Activated naive CD8-positive, alpha-beta T cell (primary cell): ENCODE measurements at regions not wholly inside any gene's neighbourhood (a gene's known extent, or its start where the extent isn't known, plus 50 kb on each side); places are given as distances from the start of the nearest gene placed in this dataset.

Experiments used
- H3K27ac Mint-ChIP-seq: one replicate; pipeline ENCODE4 v1.8.0; 2021; ENCODE audit warnings: mixed read lengths
- H3K27me3 Mint-ChIP-seq: one replicate; pipeline ENCODE4 v1.8.0; 2021; ENCODE audit warnings: mixed read lengths
- H3K36me3 Mint-ChIP-seq: one replicate; pipeline ENCODE4 v1.8.0; 2021; ENCODE audit warnings: mixed read lengths
- H3K4me1 Mint-ChIP-seq: one replicate; pipeline ENCODE4 v1.8.0; 2021; ENCODE audit warnings: low read depth, mixed read lengths
- H3K4me3 Mint-ChIP-seq: one replicate; pipeline ENCODE4 v1.8.0; 2021; ENCODE audit warnings: mild to moderate bottlenecking, mixed read lengths
- H3K9me3 Mint-ChIP-seq: one replicate; pipeline ENCODE4 v1.8.0; 2021; ENCODE audit warnings: low read depth, mixed read lengths

- Mint-ChIP-seq H3K27ac (no peak overlapping the region), H3K36me3 (no peaks in the 10 kb centered on the region), H3K4me1 (no peaks in the 10 kb centered on the region), H3K9me3 (no peaks in the 10 kb centered on the region), H3K4me3 (no peak overlapping the region), H3K27me3 (peaks cover 5% of the 10 kb centered on the region)
Measured at GRCh38 chr17:79680318-79680695, 50.4 kb upstream of the ENPP7 start.

GRCh38 chr17:79679631-79680317, 51.0 kb upstream of the ENPP7 start:
- H3K4me3 Mint-ChIP-seq, result no peak overlapping the region
- no peak overlapping the region for H3K27ac Mint-ChIP-seq
- H3K9me3 Mint-ChIP-seq, result no peaks in the 10 kb centered on the region
- no peaks in the 10 kb centered on the region for H3K4me1 Mint-ChIP-seq
- peaks cover 5% of the 10 kb centered on the region for H3K27me3 Mint-ChIP-seq
- H3K36me3 Mint-ChIP-seq, result no peaks in the 10 kb centered on the region

- Mint-ChIP-seq H3K27ac (no peak overlapping the region), H3K4me3 (no peak overlapping the region), H3K9me3 (peaks cover 2% of the 10 kb centered on the region), H3K4me1 (no peaks in the 10 kb centered on the region), H3K27me3 (peaks cover 6% of the 10 kb centered on the region), H3K36me3 (peaks cover under 1% of the 10 kb centered on the region)
Measured at GRCh38 chr17:79678736-79679255, 51.9 kb upstream of the ENPP7 start.

- peaks cover 5% of the 10 kb centered on the region for H3K36me3 Mint-ChIP-seq
- peaks cover 9% of the 10 kb centered on the region for H3K27me3 Mint-ChIP-seq
- no peaks in the 10 kb centered on the region for H3K4me1 Mint-ChIP-seq
- H3K27ac Mint-ChIP-seq, result no peak overlapping the region
- peaks cover 7% of the 10 kb centered on the region for H3K9me3 Mint-ChIP-seq
- H3K4me3 Mint-ChIP-seq, result no peak overlapping the region
Measured at GRCh38 chr17:79678091-79678735, 52.5 kb upstream of the ENPP7 start.

GRCh38 chr17:79677646-79678045, 53.1 kb upstream of the ENPP7 start:
- H3K27me3 Mint-ChIP-seq, result peaks cover 9% of the 10 kb centered on the region

GRCh38 chr17:79676796-79677195, 53.9 kb upstream of the ENPP7 start:
- Mint-ChIP-seq H3K27me3 (peaks cover 12% of the 10 kb centered on the region), H3K4me1 (no peaks in the 10 kb centered on the region), H3K27ac (no peak overlapping the region), H3K36me3 (peaks cover 5% of the 10 kb centered on the region), H3K4me3 (no peak overlapping the region), H3K9me3 (peaks cover 9% of the 10 kb centered on the region)

More at GRCh38 chr17:79677646-79678045, 53.1 kb upstream of the ENPP7 start:
- Mint-ChIP-seq H3K27ac (no peak overlapping the region), H3K9me3 (peaks cover 9% of the 10 kb centered on the region), H3K4me3 (no peak overlapping the region), H3K36me3 (peaks cover 5% of the 10 kb centered on the region), H3K4me1 (no peaks in the 10 kb centered on the region)

- H3K36me3 Mint-ChIP-seq, result peaks cover 5% of the 10 kb centered on the region
- H3K4me3 Mint-ChIP-seq, result no peak overlapping the region
- H3K4me1 Mint-ChIP-seq, result no peaks in the 10 kb centered on the region
- peaks cover 9% of the 10 kb centered on the region for H3K9me3 Mint-ChIP-seq
- H3K27me3 Mint-ChIP-seq, result peaks cover 10% of the 10 kb centered on the region
- H3K27ac Mint-ChIP-seq, result no peak overlapping the region
Measured at GRCh38 chr17:79675413-79675725, 55.4 kb upstream of the ENPP7 start.

- Mint-ChIP-seq H3K36me3 (peaks cover 5% of the 10 kb centered on the region), H3K27me3 (peaks cover 7% of the 10 kb centered on the region), H3K27ac (no peak overlapping the region), H3K4me3 (no peak overlapping the region), H3K9me3 (peaks cover 9% of the 10 kb centered on the region), H3K4me1 (no peaks in the 10 kb centered on the region)
Measured at GRCh38 chr17:79674506-79675412, 56.0 kb upstream of the ENPP7 start.

- Mint-ChIP-seq H3K4me1 (no peaks in the 10 kb centered on the region), H3K9me3 (peaks cover 9% of the 10 kb centered on the region), H3K27me3 (peaks cover 7% of the 10 kb centered on the region), H3K36me3 (peaks cover 5% of the 10 kb centered on the region), H3K27ac (no peak overlapping the region), H3K4me3 (no peak overlapping the region)
Measured at GRCh38 chr17:79673517-79673916, 57.2 kb upstream of the ENPP7 start.

GRCh38 chr17:79672496-79672895, 58.2 kb upstream of the ENPP7 start:
- peaks cover 5% of the 10 kb centered on the region for H3K36me3 Mint-ChIP-seq
- no peaks in the 10 kb centered on the region for H3K4me1 Mint-ChIP-seq
- peaks cover 9% of the 10 kb centered on the region for H3K9me3 Mint-ChIP-seq
- H3K27ac Mint-ChIP-seq, result no peak overlapping the region
- peaks cover 7% of the 10 kb centered on the region for H3K27me3 Mint-ChIP-seq
- H3K4me3 Mint-ChIP-seq, result no peak overlapping the region

- Mint-ChIP-seq H3K27me3 (peaks cover 9% of the 10 kb centered on the region), H3K4me3 (no peak overlapping the region), H3K36me3 (peaks cover 5% of the 10 kb centered on the region), H3K4me1 (no peaks in the 10 kb centered on the region), H3K27ac (no peak overlapping the region), H3K9me3 (peaks cover 9% of the 10 kb centered on the region)
Measured at GRCh38 chr17:79671085-79671694, 59.6 kb upstream of the ENPP7 start.

- Mint-ChIP-seq H3K4me3 (no peak overlapping the region), H3K27me3 (peaks cover 9% of the 10 kb centered on the region), H3K9me3 (peaks cover 9% of the 10 kb centered on the region), H3K27ac (no peak overlapping the region), H3K36me3 (peaks cover 5% of the 10 kb centered on the region), H3K4me1 (no peaks in the 10 kb centered on the region)
Measured at GRCh38 chr17:79670537-79671084, 59.8 kb upstream of the RBFOX3 start.

- Mint-ChIP-seq H3K4me3 (no peak overlapping the region), H3K9me3 (peaks cover 9% of the 10 kb centered on the region), H3K27ac (no peak overlapping the region), H3K4me1 (no peaks in the 10 kb centered on the region), H3K27me3 (peaks cover 11% of the 10 kb centered on the region), H3K36me3 (peaks cover 5% of the 10 kb centered on the region)
Measured at GRCh38 chr17:79669861-79670260, 59.0 kb upstream of the RBFOX3 start.

- Mint-ChIP-seq H3K9me3 (peaks cover 5% of the 10 kb centered on the region), H3K4me3 (no peak overlapping the region), H3K27ac (no peak overlapping the region), H3K27me3 (peaks cover 14% of the 10 kb centered on the region), H3K4me1 (peaks cover 2% of the 10 kb centered on the region), H3K36me3 (peaks cover 2% of the 10 kb centered on the region)
Measured at GRCh38 chr17:79668344-79669250, 57.7 kb upstream of the RBFOX3 start.
